HCT116 (cell line): ENCODE measurements at regions not wholly inside any gene's neighbourhood (a gene's known extent, or its start where the extent isn't known, plus 50 kb on each side); places are given as distances from the start of the nearest gene placed in this dataset.

Experiments used
- RAD21 ChIP-seq: IDR thresholded peaks from 2 replicates; pipeline ENCODE4 v1.6.1; 2012; ENCODE audit warnings: low read depth, mild to moderate bottlenecking
- TF ChIP-seq, protein P1 (sequence below), 3 experiments: fragments of 200-600 bp in 1 of 3; sonication (generic) in 1 of 3; IDR thresholded peaks in 2 of 3; conservative IDR thresholded peaks in 1 of 3; 2 replicates each; pipeline ENCODE4 v1.5.1; 2012 to 2017; ENCODE audit warnings: low read depth in 2 of 3, low read length in 2 of 3, antibody characterized with exemption in 1 of 3, borderline replicate concordance in 1 of 3, control low read depth in 1 of 3, mild to moderate bottlenecking in 1 of 3, mixed read lengths in 1 of 3, mixed run types in 1 of 3, moderate library complexity in 1 of 3; ENCODE audit not compliant: insufficient read depth in 1 of 3

DNA sequence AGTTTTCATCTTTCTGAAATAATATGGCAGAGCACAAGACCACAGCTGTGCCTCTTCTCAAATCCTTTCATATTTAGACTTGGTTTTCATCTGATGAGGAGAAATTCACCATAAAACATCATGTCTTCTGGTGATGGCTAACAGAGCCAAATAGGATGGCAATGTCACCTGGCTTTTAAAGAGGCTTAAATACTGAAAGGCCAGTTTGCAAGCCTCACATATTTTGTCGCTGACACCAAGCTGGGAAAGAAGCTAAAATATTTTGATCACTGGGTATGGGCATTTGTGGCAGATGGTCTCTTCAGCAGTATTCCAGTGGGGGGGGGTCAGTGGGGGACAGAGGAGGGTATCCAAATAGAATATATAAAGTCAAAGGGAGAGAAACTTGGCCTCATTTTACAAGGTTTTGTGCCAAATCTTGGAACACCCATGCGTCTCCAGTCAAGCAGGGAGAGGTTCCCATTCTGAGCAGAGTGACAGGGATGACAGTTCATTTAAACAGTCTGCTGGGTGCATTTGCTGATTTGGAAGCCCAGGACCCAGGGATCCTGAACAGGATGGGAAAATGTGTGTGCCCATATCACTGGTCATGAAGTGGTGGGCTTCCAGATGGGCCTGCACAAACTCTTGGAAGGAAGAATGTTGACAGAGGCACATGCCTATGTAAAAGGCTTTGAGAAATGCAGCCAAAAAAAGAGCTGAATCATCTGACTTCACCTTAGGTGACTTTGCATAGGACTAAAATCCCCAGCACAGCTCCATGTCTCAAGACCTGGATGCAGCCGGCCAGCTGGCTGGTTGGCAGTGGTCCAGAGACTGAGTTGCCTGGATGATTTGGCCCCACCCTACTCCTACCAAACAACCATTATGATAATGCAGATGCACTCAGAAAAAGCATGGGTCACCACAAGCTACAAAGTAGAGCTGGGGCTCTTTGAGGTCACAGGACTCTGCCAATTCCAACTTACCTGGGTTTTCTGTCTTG is 484.4 kb upstream of the NR3C2 start:
- no peak for TF ChIP-seq RAD21
- TF ChIP-seq, protein P1, sequence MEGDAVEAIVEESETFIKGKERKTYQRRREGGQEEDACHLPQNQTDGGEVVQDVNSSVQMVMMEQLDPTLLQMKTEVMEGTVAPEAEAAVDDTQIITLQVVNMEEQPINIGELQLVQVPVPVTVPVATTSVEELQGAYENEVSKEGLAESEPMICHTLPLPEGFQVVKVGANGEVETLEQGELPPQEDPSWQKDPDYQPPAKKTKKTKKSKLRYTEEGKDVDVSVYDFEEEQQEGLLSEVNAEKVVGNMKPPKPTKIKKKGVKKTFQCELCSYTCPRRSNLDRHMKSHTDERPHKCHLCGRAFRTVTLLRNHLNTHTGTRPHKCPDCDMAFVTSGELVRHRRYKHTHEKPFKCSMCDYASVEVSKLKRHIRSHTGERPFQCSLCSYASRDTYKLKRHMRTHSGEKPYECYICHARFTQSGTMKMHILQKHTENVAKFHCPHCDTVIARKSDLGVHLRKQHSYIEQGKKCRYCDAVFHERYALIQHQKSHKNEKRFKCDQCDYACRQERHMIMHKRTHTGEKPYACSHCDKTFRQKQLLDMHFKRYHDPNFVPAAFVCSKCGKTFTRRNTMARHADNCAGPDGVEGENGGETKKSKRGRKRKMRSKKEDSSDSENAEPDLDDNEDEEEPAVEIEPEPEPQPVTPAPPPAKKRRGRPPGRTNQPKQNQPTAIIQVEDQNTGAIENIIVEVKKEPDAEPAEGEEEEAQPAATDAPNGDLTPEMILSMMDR (IDR thresholded peaks at IDR 0.05 in 2 of 3, conservative IDR thresholded peaks at IDR 0.05 in 1 of 3; ENCODE audit: borderline replicate concordance in 1 of 3, insufficient read depth in 1 of 3, low read depth in 2 of 3, low read length in 2 of 3) = no peak
